T-helper 1 cell (primary cell): ENCODE measurements at regions not wholly inside any gene's neighbourhood (a gene's known extent, or its start where the extent isn't known, plus 50 kb on each side); places are given as distances from the start of the nearest gene placed in this dataset.
A peak's percentile ranks its signal among the peaks of the same experiment; 100 is the strongest.

ENCODE experiments used
- DNase-seq, 5 donors: peaks; one replicate each; pipeline ENCODE4 v3.0.0-alpha.2; 2012 to 2020

GRCh38 chr18:67219821-67220220 is 296.7 kb downstream of the DSEL start:
- DNase-seq, result no peak

GRCh38 chr18:67218556-67218955 is 298.0 kb downstream of the DSEL start:
- no peak for DNase-seq

- DNase-seq, result peak in 4 of 5 donors; percentile 31 to 55 (median 33)
Measured at GRCh38 chr18:67217551-67218166, 298.9 kb downstream of the DSEL start.

GRCh38 chr18:67216846-67217245 is 299.7 kb downstream of the DSEL start:
- DNase-seq, result no peak

GRCh38 chr18:67215686-67216085 is 300.8 kb downstream of the DSEL start:
- no peak for DNase-seq

GRCh38 chr18:67211646-67212045 is 304.9 kb downstream of the DSEL start:
- no peak for DNase-seq

- DNase-seq, result no peak
Measured at GRCh38 chr18:67200665-67201064, 315.9 kb downstream of the DSEL start.

- DNase-seq, result peak in 1 of 5 donors; percentile 35
Measured at GRCh38 chr18:67199993-67200617, 316.4 kb downstream of the DSEL start.

- no peak for DNase-seq
Measured at GRCh38 chr18:67194886-67195285, 321.6 kb downstream of the DSEL start.

GRCh38 chr18:67192535-67192934 is 324.0 kb downstream of the DSEL start:
- DNase-seq, result no peak

GRCh38 chr18:67183398-67183797 is 333.1 kb downstream of the DSEL start:
- no peak for DNase-seq

GRCh38 chr18:67179726-67180125 is 336.8 kb downstream of the DSEL start:
- no peak for DNase-seq

- no peak for DNase-seq
Measured at GRCh38 chr18:67159662-67160061, 356.9 kb downstream of the DSEL start.

GRCh38 chr18:67154979-67155378 is 361.5 kb downstream of the DSEL start:
- DNase-seq, result no peak

GRCh38 chr18:67151366-67151765 is 365.2 kb downstream of the DSEL start:
- DNase-seq, result no peak

- DNase-seq, result no peak
Measured at GRCh38 chr18:67145586-67146292, 370.8 kb downstream of the DSEL start.

- no peak for DNase-seq
Measured at GRCh38 chr18:67144329-67144728, 372.2 kb downstream of the DSEL start.

- DNase-seq, result no peak
Measured at GRCh38 chr18:67143028-67143427, 373.5 kb downstream of the DSEL start.

- DNase-seq, result no peak
Measured at GRCh38 chr18:67142604-67143003, 373.9 kb downstream of the DSEL start.

GRCh38 chr18:67140495-67140894 is 376.0 kb downstream of the DSEL start:
- DNase-seq, result no peak

- no peak for DNase-seq
Measured at GRCh38 chr18:67139899-67140298, 376.6 kb downstream of the DSEL start.

- no peak for DNase-seq
Measured at GRCh38 chr18:67135981-67136380, 380.5 kb downstream of the DSEL start.

GRCh38 chr18:67134911-67135310 is 381.6 kb downstream of the DSEL start:
- DNase-seq, result no peak

- DNase-seq, result no peak
Measured at GRCh38 chr18:67133669-67134068, 382.9 kb downstream of the DSEL start.
